Ishikawa (cell line): ENCODE measurements at regions not wholly inside any gene's neighbourhood (a gene's known extent, or its start where the extent isn't known, plus 50 kb on each side); places are given as distances from the start of the nearest gene placed in this dataset.

ENCODE experiments used
- CEBPB ChIP-seq: IDR thresholded peaks from 2 replicates; pipeline ENCODE4 v1.6.1; 2012
- CREB1 ChIP-seq: IDR thresholded peaks from 2 replicates; pipeline ENCODE4 v1.6.1; 2012; ENCODE audit warnings: low read depth
- EGR1 ChIP-seq: IDR thresholded peaks from 2 replicates; pipeline ENCODE4 v1.6.1; 2012
- EP300 ChIP-seq: IDR thresholded peaks from 2 replicates; pipeline ENCODE4 v1.6.1; 2012; ENCODE audit warnings: borderline replicate concordance
- FOXM1 ChIP-seq: IDR thresholded peaks from 2 replicates; pipeline ENCODE4 v1.6.1; 2012; ENCODE audit warnings: low read depth, borderline replicate concordance
- NFIC ChIP-seq: IDR thresholded peaks from 2 replicates; pipeline ENCODE4 v1.6.1; 2012
- RAD21 ChIP-seq: IDR thresholded peaks from 2 replicates; pipeline ENCODE4 v1.6.1; 2012; ENCODE audit warnings: low read depth
- TAF1 ChIP-seq: IDR thresholded peaks from 2 replicates; pipeline ENCODE4 v1.6.1; 2012; ENCODE audit warnings: low read depth, mild to moderate bottlenecking
- TCF12 ChIP-seq: IDR thresholded peaks from 2 replicates; pipeline ENCODE4 v1.6.1; 2012; ENCODE audit warnings: low read depth
- TEAD4 ChIP-seq: IDR thresholded peaks from 2 replicates; pipeline ENCODE4 v1.6.1; 2012
- USF1 ChIP-seq: IDR thresholded peaks from 2 replicates; pipeline ENCODE4 v1.6.1; 2012
- YY1 ChIP-seq: IDR thresholded peaks from 2 replicates; pipeline ENCODE4 v1.6.1; 2012; ENCODE audit warnings: low read depth
- ZBTB7A ChIP-seq: IDR thresholded peaks from 2 replicates; pipeline ENCODE4 v1.6.1; 2012; ENCODE audit warnings: low read depth
- TF ChIP-seq, protein P1 (sequence below): IDR thresholded peaks from 2 replicates; pipeline ENCODE4 v1.6.1; 2012; ENCODE audit warnings: low read depth, mild to moderate bottlenecking
- TF ChIP-seq, protein P2 (sequence below): IDR thresholded peaks from 2 replicates; pipeline ENCODE4 v1.6.1; 2012

- TF ChIP-seq TAF1 (no peak), CREB1 (no peak), USF1 (no peak), ZBTB7A (no peak), EP300 (no peak), YY1 (no peak), NFIC (no peak), TEAD4 (no peak), RAD21 (no peak), TCF12 (no peak), FOXM1 (no peak), EGR1 (no peak), CEBPB (no peak)
- TF ChIP-seq, protein P1, sequence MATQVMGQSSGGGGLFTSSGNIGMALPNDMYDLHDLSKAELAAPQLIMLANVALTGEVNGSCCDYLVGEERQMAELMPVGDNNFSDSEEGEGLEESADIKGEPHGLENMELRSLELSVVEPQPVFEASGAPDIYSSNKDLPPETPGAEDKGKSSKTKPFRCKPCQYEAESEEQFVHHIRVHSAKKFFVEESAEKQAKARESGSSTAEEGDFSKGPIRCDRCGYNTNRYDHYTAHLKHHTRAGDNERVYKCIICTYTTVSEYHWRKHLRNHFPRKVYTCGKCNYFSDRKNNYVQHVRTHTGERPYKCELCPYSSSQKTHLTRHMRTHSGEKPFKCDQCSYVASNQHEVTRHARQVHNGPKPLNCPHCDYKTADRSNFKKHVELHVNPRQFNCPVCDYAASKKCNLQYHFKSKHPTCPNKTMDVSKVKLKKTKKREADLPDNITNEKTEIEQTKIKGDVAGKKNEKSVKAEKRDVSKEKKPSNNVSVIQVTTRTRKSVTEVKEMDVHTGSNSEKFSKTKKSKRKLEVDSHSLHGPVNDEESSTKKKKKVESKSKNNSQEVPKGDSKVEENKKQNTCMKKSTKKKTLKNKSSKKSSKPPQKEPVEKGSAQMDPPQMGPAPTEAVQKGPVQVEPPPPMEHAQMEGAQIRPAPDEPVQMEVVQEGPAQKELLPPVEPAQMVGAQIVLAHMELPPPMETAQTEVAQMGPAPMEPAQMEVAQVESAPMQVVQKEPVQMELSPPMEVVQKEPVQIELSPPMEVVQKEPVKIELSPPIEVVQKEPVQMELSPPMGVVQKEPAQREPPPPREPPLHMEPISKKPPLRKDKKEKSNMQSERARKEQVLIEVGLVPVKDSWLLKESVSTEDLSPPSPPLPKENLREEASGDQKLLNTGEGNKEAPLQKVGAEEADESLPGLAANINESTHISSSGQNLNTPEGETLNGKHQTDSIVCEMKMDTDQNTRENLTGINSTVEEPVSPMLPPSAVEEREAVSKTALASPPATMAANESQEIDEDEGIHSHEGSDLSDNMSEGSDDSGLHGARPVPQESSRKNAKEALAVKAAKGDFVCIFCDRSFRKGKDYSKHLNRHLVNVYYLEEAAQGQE, result no peak
- TF ChIP-seq, protein P2, sequence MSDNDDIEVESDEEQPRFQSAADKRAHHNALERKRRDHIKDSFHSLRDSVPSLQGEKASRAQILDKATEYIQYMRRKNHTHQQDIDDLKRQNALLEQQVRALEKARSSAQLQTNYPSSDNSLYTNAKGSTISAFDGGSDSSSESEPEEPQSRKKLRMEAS, result no peak
Measured at GRCh38 chr9:99401680-99402504, 179.8 kb downstream of the SEC61B start.

DNA sequence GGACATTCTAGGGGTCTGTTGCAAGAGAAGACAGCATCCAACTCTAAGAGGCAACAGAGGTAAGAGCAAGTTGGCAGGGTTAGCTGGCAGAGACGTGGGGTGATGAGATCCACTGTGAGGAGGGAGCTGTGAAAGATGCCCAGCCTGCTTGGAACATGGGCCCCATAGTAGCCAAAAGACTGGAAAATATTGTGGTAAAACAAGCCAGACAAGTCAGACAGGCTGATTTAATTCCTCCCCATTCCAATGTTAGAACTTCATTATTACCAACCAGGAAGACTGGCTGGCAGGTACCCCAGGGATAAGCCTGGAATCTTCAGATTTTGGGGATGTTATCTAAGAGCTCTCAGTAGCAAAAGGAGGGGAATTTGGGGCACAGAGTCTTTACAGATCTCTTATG is 181.3 kb downstream of the SEC61B start:
- TF ChIP-seq, protein P1, result no peak
- TF ChIP-seq, protein P2, result no peak
- TF ChIP-seq CREB1, result no peak
- TF ChIP-seq TCF12, result no peak
- no peak for TF ChIP-seq ZBTB7A

DNA sequence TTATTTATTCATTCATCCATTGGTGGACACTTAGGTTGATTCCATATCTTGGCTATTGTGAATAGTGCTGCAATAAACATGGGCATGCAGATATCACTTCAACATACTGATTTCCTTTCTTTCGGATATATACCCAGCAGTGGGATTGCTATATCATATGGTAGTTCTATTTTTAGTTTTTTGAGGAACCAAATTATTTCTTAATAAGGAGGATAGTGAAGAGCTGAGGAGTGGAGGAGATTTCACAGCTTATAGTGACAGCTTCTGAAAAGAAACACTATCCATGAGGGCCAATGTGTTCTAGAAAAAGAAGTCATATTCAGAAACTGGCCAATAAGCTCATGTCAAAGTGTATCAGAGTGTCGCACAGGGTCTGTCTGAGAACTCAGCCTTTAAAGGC is 183.3 kb downstream of the SEC61B start:
- TF ChIP-seq NFIC (no peak), TAF1 (no peak), USF1 (no peak), YY1 (no peak), EGR1 (no peak), TEAD4 (no peak), TCF12 (no peak), RAD21 (no peak), CREB1 (no peak), EP300 (no peak), FOXM1 (no peak), CEBPB (no peak), ZBTB7A (no peak)
- TF ChIP-seq, protein P1, result no peak
- TF ChIP-seq, protein P2, result no peak

GRCh38 chr9:99406939-99407338 is 184.9 kb downstream of the SEC61B start:
- TF ChIP-seq RAD21 (no peak), TAF1 (no peak), TCF12 (no peak), USF1 (no peak), CREB1 (no peak), NFIC (no peak), EGR1 (no peak), YY1 (no peak), TEAD4 (no peak)
- TF ChIP-seq, protein P2, result no peak
